Activated CD4-positive, alpha-beta T cell treated with anti-CD3 and anti-CD28 coated beads, Interleukin-2, amount 50 U/mL, for 24 hours (primary cell): ENCODE measurements at regions not wholly inside any gene's neighbourhood (a gene's known extent, or its start where the extent isn't known, plus 50 kb on each side); places are given as distances from the start of the nearest gene placed in this dataset.
"Not testable (repeated sequence)": the region's sequence is repeated elsewhere in the genome, so short reads cannot be mapped to it uniquely, and the experiment has no call there.

Experiments used
- DNase-seq, 2 donors: peaks; one replicate each; pipeline ENCODE4 v3.0.0-alpha.2; 2020; ENCODE audit warnings: low read depth in 1 of 2, low spot score in 1 of 2

DNA sequence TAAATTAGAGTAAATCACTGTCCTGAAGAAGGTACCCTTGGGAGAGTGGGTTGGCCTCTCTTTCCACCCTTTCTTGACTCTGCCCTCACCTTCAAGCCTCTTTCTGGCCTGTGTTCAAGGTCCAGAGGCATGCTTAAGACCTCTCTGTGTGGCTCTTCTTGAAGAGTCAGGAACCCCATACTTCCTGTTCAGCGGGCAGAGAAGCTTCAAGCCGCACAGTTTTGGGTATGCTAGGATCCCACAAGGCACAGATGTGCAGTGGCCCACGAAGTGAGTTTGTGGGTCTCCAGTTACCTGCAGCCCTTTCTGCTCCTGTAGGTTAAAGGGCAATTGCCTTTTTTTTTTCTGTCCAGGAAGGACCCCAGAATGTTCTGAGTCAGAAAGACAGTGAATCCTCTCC, 113.7 kb downstream of the PPIAL4A start:
- DNase-seq, result not testable (repeated sequence)

DNA sequence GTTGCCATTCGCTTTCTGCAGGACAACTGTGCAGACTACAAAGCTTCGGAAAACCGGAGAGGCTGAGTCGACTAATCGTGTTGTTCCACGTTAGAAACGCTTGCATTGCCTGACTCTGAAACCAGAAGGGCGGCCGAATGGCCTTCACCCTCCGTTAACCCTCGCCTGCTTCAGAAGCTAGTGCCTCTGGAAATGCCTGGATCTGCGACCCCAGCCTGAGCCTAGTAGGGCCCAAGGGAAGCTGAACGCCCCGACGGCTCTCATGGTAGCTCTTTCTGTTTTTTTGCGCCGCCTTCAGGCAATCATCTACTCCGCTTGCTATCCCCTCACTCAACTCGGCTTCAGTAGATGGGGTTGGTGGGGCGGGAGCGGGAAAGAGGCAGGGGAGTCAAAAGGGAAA, 117.3 kb downstream of the PPIAL4A start:
- not testable (repeated sequence) for DNase-seq

DNA sequence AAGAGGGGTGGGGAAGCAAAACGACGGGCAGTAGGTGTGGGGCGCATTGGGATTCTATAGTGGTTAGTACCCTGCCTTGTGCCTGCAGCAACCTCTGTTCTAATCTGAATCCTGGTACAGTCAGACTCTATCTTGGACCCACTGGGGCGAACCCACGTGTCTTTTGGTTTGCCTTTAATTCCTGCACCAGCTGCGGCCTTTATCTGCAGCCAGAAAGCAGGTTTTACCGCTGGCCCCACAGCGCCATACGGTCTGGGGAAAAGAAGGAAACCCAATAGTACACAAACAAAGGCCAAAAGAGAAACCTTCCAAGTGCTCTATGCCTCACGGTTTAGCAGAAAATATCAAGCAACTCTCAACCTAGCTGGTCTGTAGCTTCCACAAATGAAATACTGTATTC, 118.2 kb downstream of the PPIAL4A start:
- DNase-seq, result not testable (repeated sequence)

DNA sequence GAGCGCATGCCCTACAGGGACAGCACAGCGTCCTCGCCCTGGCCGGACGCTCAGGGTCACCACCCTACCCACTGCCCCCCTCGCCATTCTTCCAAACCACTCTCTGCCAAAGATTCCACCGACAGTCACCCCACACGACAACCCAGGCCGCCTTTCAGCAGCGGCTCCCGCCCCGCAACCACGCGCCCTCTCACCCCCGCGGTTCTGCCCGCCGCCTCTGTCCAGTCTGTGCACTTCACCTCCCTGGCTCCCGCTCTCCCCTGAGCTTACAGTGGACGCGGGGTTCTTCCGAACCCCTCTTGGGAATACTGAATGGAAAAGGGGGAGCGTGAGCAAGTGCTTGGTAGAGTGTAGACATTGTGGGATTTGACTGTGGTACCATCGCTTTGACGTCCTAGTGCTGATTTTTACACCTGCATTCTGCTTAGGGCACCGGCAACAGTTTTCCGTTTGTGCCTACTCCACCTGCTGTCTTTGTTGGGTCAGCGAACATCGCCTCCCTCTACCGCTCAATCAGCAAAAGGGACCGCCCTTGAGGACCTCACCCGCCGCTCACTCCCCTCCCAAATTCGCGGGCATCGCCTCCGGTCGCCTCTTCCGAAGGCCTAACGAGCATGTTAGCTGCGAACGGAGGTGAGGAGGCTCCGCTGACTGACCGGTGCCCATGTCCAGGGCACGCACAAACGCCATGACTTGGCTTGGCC, 119.1 kb downstream of the PPIAL4A start:
- DNase-seq, result not testable (repeated sequence)

DNA sequence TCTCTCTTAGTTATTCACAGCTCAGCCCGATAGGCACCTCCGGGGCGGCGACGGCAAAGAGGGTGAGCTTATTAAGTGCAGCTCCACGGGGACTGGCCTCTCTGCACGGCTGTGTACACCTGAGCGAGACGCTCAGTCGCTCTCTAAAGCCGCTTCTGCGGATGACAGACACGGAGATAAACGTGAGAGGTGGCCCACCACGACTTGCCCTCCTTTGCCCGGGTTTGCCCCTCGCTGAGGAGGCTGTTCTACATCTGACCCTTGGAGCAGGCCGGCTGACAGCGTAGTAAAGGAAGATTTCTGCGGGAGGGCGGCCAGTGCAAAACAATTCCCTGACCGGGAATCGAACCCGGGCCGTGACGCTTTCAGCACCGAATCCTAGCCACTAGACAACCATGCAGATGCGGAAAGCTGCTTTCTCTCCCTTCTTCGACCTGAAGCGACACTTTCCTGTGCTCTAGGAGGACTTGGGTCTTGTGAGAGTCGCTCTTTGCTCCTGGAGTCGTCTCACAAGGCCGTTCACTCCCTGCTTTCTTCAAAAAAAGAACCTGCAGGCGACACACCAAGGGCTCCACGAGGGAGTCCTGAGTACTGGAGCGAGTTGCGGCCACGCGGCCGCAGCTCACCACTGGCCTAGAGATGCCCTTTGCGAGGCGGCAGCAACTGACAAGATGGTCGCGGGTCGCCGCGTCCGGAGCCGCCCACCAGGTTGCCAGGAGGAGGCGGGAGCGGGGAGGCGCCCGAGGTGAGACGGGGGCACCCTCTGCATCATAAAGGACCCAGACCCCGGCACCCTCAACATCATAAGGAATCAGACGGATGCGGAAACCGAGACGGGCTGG, 119.9 kb downstream of the PPIAL4A start:
- DNase-seq, result peak; percentile 30 to 38

DNA sequence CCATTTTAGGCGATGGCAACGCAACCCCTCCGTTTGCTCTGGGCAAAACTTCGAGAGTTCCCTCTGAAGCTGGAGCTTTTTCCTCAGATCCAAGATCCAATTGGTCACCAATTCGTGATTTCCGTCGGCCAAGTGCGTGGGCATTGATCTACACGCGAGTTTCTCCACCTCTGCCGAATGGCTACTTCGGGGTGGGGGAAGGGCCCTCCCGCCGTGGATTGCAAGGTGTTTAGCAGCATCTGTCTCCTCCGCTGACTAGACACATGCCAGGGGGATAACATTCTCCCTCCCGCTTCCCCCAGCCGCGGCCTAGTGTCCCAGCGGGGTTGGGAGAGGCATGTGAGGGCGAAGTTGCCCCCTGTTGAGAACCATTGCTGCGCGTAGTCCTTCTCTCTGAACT, 120.6 kb downstream of the PPIAL4A start:
- not testable (repeated sequence) for DNase-seq

DNA sequence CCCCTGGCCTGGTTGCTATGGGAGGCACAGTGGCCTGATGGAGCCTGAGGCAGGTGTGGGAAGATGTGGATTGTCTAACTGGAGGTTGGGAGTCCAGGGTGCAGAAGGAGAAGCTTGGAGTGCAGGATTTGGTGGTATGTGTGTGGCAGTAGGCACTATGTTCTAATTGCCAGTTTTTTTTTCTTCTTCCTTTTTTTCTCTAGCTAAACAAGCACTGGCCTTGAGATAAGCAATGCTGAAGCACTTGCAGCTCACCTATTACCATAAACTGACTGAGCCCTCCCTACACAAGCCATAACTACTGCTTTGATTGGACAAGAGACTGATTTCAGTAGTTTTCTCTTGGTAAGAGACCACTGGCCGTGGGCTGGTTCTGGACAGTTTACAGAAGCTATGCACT, 123.6 kb downstream of the PPIAL4A start:
- DNase-seq, result not testable (repeated sequence)

DNA sequence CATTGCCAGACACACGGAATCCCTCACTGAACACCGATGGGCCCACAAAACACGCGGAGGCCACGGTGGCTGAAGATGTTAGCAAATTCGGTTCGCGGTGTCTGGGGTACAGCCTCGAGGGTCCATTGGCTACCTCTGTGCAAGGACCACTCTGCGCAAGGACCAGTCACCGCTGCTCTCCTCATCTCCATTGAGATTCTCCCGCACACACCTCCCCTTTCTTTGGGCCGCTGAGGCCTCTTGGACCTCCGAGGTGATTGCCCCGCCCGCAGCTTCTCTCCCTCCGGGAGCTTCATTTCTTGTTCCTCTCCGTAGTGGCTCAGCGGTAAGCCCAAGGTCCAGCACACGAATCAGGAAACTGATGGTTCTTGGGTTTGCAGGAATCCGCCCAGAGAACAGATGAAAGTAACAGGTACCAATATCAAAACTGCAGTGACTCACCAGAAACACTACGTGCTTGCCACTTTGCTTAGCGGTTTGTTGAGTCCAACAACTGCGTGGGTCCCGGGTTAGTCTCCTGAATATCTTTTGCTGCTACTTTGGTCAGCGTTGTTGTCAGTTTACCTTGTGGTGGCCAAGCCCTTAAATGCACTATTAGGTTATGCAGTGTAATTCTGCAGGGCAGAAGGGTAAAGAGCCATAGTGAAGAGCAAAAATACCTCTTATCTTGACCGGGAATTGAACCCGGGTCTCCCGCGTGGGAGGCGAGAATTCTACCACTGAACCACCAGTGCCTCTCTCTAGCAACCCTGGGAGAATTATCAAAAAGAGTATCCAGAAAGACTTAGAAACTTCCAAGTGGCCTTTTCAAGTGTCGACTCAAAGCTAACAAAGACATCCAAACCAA, 126.8 kb downstream of the PPIAL4A start:
- DNase-seq, result peak; percentile 20 to 22

DNA sequence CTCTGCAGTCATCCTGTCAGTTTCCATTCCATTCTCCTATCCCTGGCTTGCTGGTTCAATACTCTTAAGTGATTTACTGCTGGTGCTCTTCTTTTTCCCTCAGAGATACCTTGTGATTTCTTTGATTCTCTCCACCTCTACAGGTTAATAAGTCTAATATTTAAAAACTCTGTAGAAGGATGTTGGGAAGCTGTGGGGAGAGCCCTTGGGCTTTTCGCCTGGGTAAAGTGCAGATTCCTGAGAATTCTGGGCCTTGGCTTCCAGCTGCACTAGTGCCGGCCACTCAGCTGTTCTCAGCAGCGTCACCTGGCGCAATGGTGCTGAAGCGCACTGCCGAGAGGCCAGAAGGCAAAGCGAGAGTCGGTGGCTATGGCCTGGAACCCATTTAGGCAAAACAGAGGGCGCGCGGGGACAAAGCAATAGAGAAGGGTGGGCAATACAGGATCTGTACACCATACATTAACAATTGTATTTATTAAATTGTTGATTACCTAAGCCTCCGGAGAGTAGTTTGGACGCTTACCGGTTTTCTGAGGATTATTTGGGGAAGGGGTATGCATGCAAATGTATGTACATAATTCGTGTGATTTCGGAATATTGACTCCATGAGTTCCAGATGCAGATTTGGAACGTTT, 130.3 kb downstream of the PPIAL4A start:
- not testable (repeated sequence) for DNase-seq

DNA sequence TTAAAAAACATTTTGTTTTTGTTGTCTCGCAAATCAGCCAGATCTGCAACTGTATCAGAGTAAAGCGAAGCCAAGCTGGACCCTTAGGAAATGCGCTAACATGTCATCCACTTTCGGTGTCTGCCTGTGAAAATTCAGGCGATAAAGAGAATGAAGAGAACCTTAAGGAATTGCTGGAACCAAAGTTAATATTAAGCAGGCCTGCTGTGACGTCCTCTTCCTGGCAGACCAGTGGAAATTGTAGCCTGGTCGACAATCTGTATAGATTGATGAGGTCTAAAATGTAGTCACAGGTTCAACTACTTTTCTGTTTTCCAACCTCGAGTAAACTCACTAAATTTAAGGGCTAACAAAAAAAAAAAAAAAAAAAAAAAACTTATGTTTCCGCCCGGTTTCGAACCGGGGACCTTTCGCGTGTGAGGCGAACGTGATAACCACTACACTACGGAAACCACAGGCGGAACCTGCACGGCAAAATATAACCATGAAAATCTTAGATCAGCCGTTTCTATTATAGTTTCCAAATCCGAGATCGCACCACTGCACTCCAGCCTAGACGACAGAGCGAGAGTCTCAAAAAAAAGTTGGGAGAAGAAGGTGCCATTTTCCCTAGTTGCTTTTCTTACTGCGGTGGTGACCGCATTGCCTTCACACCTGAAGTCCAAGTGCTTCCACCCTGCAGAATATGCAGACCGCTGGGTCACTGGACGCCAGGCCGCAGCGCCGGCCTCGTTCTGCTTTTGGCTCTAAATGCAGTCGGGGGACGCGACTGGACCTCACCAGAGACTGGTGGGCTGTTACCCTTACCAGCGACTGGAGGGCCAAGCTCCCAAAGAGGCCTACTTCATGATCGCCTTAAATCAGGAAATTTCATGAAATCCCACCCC, 131.0 kb downstream of the PPIAL4A start:
- DNase-seq, result peak; percentile 36 to 44

DNA sequence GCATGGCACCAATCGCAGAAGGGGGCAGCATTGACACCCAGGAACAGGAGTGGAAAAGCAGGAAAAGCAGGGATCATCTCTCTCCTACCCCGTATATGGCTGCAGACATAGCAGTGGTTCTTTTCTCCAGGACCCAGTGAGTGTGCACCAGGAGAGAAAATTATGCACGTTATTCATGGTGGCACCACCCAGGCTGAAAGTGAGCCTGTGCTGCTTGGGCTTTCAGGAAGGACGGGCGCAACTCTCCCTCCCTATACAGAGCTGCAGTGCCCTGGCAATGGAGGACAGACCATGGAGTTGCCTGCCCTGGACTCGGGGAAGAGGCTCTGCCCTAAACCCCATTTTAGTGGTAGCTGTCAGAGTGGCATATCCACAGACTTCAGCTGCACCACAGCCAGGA, 132.1 kb downstream of the PPIAL4A start:
- DNase-seq, result not testable (repeated sequence)

DNA sequence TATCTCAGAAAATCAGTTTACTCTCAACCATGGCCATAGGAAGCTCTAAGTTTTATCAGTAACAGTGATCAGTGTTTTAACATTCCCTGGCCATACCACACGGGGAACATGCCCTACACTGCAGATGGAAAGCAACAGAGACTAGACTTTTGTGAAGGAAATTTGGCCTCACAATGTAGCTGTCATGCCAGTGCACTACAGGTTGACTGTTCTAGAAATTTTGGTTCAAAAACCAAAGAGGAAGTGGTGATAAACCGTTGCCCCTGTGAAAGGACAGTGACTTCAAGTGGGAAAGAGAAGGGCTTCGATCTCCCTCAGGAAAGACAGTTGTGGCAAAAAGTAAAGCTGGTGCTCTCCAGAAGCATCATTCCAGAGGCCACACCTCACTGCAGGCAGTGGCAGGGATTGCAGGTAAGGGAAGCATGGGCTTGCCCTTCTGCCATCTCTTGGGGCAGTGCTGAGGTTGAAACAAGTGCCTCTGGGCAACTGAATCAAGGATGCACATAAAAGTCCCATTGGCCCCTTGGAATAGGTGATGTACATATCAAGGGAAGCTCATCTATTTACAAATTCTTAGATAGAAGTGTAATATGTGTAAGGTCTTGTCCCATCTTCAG, 143.4 kb downstream of the PPIAL4A start:
- DNase-seq, result not testable (repeated sequence)

DNA sequence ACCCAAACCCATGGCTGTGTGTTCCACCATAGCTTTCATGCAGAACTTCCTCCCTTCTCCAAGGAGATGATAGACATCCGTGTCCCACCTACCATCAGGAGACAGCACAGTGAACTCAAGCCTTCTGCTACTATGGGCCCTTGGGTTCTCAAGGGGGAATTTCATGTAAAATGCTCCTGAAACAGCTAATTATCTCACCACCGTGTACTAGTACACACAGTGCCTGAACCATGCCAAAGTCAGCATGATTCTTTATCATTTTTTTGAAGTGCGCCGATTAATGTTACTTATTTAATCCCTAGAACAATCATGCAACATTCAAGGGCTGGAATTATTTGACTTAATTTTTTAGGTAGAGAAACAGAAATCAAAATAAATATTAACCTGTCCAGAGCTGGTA, 147.2 kb downstream of the PPIAL4A start:
- not testable (repeated sequence) for DNase-seq

DNA sequence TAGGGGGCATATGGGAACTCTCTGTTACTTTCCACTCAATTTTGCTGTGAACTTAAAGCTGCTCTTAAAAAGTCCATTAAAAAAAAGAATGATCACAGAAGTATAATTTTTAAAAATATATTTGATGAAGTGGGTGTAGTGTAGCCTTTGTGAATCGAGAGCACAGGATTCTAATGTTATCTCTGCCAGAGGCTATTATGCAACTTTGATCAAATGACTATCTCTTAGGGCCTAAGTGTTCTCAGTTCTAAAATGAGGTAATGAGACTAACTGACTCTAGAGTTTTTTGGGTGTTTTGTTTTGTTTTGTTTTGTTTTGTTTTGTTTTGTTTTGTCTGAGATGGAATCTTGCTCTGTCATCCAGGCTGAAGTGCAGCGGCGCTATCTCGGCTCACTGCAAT, 143.2 kb downstream of the FAM72B start:
- DNase-seq, result not testable (repeated sequence)

DNA sequence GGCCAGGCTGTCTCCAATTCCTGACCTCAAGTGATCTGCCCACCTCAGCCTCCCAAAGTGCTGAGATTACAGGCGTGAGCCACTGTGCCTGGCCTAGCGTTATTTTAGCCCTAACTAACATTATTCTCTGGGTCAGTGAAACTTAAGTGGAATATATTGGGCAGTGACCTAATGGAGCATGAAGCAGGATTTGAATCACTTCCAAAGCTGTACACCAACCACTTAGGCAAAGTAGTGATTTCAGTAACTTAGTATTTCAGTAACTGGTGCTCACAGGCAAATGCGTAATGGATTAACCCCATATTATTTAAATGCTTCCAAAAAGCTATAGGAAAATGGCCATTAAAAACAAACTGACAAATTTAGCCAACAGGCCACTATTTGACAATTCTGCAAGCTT, 142.6 kb downstream of the FAM72B start:
- DNase-seq, result not testable (repeated sequence)

DNA sequence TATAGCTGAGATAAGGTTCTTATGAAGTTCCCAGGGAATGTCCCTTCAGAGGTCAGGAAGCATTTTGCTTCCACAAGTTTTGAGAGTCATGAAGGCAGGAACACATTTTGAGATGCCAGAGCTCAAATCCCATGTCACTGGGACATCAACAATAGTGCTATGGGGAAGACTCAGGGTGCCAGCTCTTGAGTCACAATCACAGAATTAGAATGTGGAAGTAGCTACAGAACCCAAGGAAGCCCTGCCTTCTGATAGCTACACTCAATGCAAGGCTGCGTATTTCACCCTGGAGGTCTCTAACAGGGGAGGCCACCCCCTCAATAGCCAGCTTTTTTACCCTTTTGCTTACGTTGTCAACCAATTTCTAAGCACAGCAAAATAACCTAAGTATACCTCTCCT, 141.3 kb downstream of the FAM72B start:
- not testable (repeated sequence) for DNase-seq

DNA sequence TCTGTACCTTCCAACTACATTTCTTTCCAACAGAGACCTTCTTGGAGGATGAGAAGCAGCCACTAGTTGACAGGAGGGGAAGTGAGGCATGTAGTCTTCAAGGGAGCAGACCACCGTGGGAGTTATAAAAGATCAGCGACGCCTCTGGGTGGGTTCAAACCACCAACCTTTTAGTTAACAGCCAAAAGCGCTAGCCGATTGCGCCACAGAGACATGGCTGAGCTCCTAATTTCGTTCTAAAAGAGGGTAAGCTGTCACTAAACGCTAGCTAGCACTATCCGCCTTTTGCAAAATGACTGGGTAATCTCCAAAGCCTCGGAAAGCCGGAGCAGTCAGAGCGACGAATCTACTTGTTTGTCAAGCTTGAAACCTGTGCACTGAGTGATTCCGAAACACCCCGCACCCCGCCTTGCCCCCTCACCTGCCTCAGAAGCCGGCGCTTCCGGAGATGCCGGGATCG, 135.8 kb downstream of the FAM72B start:
- DNase-seq, result not testable (repeated sequence)

DNA sequence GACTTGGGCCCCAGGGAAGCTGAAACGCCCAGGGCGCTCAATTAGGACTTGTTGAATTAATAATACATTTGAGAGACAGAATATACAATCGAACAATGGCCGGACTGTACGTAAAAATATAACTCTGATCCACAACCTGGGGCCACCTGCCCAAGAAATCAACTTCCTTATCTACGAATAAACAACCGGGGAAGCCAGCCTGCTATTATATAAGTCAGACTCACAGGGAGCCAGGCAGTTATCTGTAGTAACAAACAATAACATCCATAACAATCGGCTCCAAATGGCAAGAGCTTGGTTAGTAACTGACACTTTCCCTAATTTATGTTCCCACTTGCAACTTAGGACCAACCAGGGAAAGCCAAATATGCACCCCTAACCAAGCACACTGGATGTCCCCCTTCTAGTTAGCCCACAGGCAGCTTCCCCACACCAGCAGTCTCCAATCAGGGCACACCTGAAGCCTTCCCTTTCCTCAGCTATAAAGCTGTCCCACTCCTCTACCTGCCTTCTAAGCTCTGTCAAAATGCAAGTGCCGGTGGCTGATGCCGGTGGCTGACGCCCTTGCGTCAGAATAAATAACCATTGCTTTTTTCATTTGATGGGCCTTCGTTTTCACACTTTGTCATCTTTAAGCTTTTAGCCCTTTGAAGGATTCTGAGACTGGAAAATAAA, 135.2 kb downstream of the FAM72B start:
- DNase-seq, result not testable (repeated sequence)

DNA sequence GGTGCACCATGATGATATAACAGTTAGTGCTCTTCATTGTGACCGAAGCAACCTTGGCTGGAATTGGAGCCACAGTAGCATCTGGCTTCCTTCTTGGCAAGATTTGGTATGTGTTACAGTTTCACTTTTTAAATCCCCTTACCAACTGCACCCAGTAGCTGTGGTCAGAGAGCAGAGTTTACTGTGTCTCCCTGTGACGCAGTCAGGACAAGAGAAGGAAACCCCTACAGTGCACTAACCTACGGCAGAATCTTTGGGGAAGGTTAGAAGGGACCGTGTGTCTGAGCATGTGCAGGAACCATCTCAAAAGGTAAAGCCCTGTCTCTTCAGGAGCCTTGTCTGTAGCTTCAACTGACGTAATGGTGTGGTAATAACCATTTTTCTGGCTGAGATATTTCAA, 134.0 kb downstream of the FAM72B start:
- not testable (repeated sequence) for DNase-seq
